GM13976 (cell line): ENCODE measurements at regions not wholly inside any gene's neighbourhood (a gene's known extent, or its start where the extent isn't known, plus 50 kb on each side); places are given as distances from the start of the nearest gene placed in this dataset.

Experiments used
- DNase-seq: peaks from one replicate; pipeline ENCODE4 v3.0.0; 2012; ENCODE audit warnings: low spot score
- CTCF ChIP-seq: IDR thresholded peaks from 2 replicates; pipeline ENCODE4 v1.5.1; 2012; ENCODE audit warnings: borderline replicate concordance, mild to moderate bottlenecking; ENCODE audit not compliant: insufficient read depth; ENCODE audit errors: extremely low read depth, missing control alignments, control extremely low read depth
- in situ Hi-C: fragments of 300-500 bp; cut with MboI; formaldehyde crosslinking; loops from one replicate; pipeline ENCODE4 v1.12.0; 2022; ENCODE audit warnings: low sequenced_read_pairs, mixed read lengths, inconsistent platforms; ENCODE audit not compliant: unreplicated experiment

DNA sequence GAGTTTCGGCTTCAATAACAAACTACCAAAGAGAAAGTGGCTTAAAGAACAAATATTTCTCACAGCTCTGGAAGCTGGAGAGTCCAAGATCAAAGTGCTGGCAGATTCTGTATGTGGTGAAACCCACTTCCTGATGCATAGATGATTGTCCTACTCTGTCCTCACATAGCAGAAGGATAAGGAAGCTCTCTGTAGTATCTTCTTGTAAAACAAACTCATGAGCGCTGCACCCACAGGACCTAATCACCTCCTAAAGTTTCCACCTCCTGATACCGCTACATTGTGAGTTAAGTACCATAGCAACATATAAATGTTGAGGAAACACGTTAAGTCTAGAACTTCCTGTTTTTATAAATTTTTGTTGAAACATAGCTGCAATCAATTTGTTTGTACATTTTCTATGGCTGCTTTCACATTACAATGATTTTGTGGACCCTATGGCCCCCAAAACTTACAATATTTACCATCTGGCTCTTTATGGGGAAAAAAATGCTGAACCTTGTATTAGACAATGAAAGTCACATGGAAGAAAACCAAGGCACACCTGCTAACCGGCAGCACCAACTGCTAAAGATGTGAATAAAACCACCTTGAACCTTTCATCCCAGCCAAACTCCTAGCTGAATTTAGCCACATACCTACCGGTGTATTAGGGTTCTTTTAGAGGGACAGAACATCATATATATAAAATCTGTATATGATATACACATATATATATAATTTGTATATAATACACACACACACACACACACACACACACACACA lies 1423.4 kb downstream of the NCAM2 start:
- no peak for TF ChIP-seq CTCF
- DNase-seq: no peak

DNA sequence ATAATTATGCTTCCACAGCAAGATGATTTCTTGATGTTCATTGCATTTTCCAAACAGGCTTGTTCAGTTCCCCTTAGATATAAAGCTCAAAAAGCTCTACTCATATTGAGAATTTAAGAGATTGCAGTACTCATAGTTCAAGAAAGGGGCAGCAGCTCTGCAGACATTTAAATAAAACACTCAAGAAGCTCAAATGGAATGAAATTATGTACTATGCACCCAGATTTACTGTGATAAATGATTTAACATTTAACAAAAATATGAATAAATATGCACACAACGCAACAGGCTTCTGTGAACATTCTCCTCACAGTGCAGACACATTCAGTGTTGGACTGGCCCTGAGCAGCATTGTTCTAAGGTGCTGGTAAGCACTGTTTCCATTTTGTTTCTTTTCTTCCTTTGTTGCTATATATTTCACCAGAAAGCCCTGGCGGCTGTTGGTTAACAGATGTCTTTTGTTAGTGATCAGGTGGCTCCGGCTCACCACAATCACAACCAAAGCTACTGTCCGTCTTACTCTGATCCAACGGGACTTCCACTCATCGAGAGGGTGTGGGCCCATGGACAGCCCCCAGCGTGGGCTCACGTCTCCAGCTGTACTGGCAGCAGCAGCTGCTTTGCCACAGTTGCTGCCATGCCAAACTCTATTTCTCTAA lies 1440.3 kb downstream of the NCAM2 start:
- no peak for DNase-seq
- in situ Hi-C loops: no loop called here
- TF ChIP-seq CTCF: no peak

More for the DNA sequence above, 1423.4 kb downstream of the NCAM2 start:
- in situ Hi-C loops: no loop called here

DNA sequence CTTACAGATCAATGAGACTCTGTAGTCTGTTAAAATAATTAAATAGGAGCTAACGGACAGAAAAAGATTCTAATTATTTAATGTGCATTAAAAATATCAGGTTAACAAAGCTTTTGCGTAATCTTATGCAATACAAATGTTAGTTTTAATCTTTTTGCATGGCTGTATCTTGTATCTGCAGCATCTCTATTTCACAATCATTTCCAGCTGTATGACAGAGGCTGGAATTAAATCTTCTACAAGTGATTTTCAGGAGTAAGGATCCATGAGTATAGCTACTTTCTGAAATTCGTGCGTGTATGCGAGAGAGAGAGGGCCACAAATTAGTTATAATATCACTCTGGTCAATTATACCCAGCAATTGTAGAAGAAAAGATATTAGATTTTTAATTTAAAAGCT lies 1446.8 kb downstream of the NCAM2 start:
- DNase-seq: no peak
- no peak for TF ChIP-seq CTCF
- in situ Hi-C loops: no loop called here

DNA sequence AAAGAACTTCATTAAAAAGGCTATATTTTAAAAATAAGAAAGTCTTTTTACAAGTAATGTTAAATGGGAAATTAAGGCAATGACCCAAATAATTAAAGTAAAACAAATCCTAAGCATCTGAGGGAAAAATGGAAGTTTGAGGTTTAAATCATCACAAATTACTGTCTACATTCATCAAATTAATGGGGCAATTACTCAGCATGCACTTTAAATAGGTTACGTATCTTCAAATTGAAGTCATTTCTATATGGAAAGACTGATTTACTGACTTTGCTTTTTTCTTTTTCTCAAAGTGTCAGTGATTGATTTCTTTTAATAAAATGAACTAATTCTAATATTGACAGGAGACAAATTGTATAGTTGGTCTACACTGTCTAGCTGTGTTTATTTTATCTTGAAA lies 1452.3 kb downstream of the NCAM2 start:
- TF ChIP-seq CTCF: no peak
- in situ Hi-C loops: no loop called here
- DNase-seq: no peak

DNA sequence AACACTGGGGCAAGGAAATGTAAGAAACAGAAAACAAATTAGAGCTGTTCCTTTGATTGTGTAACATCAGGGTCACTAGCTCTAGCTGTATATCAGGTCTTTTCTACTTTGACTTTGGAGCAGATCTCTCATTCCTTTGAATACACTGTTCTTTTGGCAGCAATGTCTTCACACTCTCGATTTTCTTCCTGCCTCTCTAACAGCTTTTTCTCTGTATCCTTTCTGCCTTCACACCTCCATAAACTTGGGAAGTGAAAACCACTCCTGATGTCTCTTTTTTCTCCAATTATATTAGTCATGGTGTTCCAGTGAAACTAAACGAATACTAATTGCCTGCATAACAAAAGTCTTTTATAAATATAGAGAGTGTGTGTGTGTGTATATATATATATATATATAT lies 1458.0 kb downstream of the NCAM2 start:
- in situ Hi-C loops: no loop called here

DNA sequence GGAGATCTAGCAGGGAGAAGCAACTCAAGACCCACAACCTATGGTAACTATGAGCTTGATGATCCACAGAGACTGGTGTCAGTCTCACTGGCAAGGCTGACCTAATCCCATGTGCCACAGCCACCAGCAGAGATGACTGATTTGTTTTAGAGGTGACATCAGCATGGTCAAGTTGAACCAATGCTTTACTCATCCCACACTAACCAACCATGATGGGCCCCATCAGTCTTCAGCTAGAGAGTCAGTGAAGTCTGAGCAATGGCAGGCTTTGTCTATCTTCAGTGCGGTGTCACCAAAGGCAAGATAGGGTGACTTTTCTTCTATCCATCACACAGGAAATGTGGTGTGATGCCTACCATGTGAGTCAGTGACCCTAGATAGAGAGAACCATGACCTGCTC lies 1470.7 kb downstream of the NCAM2 start:
- DNase-seq: no peak
- TF ChIP-seq CTCF: no peak
- in situ Hi-C loops: no loop called here

More for the DNA sequence above, 1458.0 kb downstream of the NCAM2 start:
- no peak for DNase-seq
- no peak for TF ChIP-seq CTCF
